Neural cell (in vitro differentiated cells): ENCODE measurements at regions not wholly inside any gene's neighbourhood (a gene's known extent, or its start where the extent isn't known, plus 50 kb on each side); places are given as distances from the start of the nearest gene placed in this dataset.

ENCODE experiments used
- CTCF ChIP-seq: fragments of 450-650 bp; IDR thresholded peaks from 2 replicates; pipeline ENCODE4 v1.5.1; 2014; ENCODE audit warnings: antibody characterized with exemption, mild to moderate bottlenecking, moderate library complexity; ENCODE audit not compliant: poor library complexity, severe bottlenecking
- EP300 ChIP-seq: fragments of 450-650 bp; conservative IDR thresholded peaks from 2 replicates; pipeline ENCODE4 v1.6.1; 2014; ENCODE audit warnings: antibody characterized with exemption, mild to moderate bottlenecking, moderate library complexity; ENCODE audit not compliant: poor library complexity, severe bottlenecking
- EZH2 ChIP-seq: fragments of 200-600, 300-800 bp; shearing (Covaris generic), sonication (generic); IDR thresholded peaks from 2 replicates; pipeline ENCODE4 v1.6.1; 2014; ENCODE audit warnings: antibody characterized with exemption, low read length, borderline replicate concordance, mild to moderate bottlenecking; ENCODE audit not compliant: insufficient read depth, poor library complexity, severe bottlenecking
- MXI1 ChIP-seq: fragments of 450-650 bp; conservative IDR thresholded peaks from 2 replicates; pipeline ENCODE4 v1.6.1; 2014; ENCODE audit warnings: antibody characterized with exemption, mild to moderate bottlenecking; ENCODE audit not compliant: poor library complexity, severe bottlenecking
- POLR2AphosphoS5 ChIP-seq: IDR thresholded peaks from 2 replicates; pipeline ENCODE4 v1.6.1; 2012
- RAD21 ChIP-seq: fragments of 450-650 bp; conservative IDR thresholded peaks from 2 replicates; pipeline ENCODE4 v1.6.1; 2014; ENCODE audit warnings: antibody characterized with exemption, mild to moderate bottlenecking, moderate library complexity
- REST ChIP-seq: IDR thresholded peaks from 2 replicates; pipeline ENCODE4 v1.6.1; 2012; ENCODE audit warnings: borderline replicate concordance
- SMC3 ChIP-seq: fragments of 450-650 bp; conservative IDR thresholded peaks from 2 replicates; pipeline ENCODE4 v1.6.1; 2014; ENCODE audit warnings: antibody characterized with exemption, mild to moderate bottlenecking, moderate library complexity; ENCODE audit not compliant: poor library complexity
- TAF1 ChIP-seq: IDR thresholded peaks from 2 replicates; pipeline ENCODE4 v1.6.1; 2012; ENCODE audit warnings: low read depth

DNA sequence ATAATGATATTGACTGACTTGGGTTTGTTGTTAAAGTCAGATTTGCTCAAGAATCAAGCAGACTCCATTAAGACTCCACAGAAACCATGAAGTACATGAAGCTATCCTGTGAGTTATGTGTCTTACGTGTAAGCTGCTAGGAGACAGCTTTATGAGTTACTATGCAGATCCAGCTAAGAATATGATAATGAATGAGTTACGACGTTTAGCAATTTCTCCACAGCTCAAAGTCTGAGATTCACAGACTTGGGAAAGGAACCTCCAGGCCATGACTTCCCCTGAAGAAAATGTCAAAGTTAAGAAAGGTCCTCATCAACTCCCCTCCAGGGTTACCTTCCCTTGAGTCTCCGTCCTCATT, 211.9 kb upstream of the HNRNPA3 start:
- TF ChIP-seq EP300 (no peak), CTCF (no peak), REST (no peak), POLR2AphosphoS5 (no peak), RAD21 (no peak), TAF1 (no peak), MXI1 (no peak), SMC3 (no peak), EZH2 (no peak)
